Bronchial epithelial cell (primary cell): ENCODE measurements at regions not wholly inside any gene's neighbourhood (a gene's known extent, or its start where the extent isn't known, plus 50 kb on each side); places are given as distances from the start of the nearest gene placed in this dataset.

Experiments
- DNase-seq: peaks from one replicate; pipeline ENCODE4 v3.0.0-alpha.2; 2010; ENCODE audit warnings: low read depth
- FAIRE-seq: peaks from 2 replicates; lab custom pipeline; 2011; peaks lifted over from hg19 to GRCh38; lab: Jason Lieb, UNC
- H3K27me3 ChIP-seq: 2 replicates; pipeline ENCODE4 v1.5.1; 2011; ENCODE audit warnings: low read length; ENCODE audit not compliant: control insufficient read depth, insufficient read depth
- H3K36me3 ChIP-seq: 2 replicates; pipeline ENCODE4 v1.5.1; 2011; ENCODE audit warnings: low read length; ENCODE audit not compliant: control insufficient read depth, insufficient read depth
- H3K4me3 ChIP-seq: 2 replicates; pipeline ENCODE4 v1.5.1; 2011; ENCODE audit warnings: mild to moderate bottlenecking, low read depth, low read length, control low read depth
- CTCF ChIP-seq: IDR thresholded peaks from 2 replicates; pipeline ENCODE4 v1.5.1; 2011; ENCODE audit warnings: mild to moderate bottlenecking, moderate library complexity, low read length, control low read depth, inconsistent platforms; ENCODE audit not compliant: insufficient read depth, severe bottlenecking

GRCh38 chr11:23497040-23497439 is 636.8 kb upstream of the CCDC179 start:
- Histone ChIP-seq H3K36me3 (no peaks in the 10 kb centered on the region), H3K4me3 (no peak overlapping the region), H3K27me3 (no peaks in the 10 kb centered on the region)
- FAIRE-seq (no peak), DNase-seq (no peak)
- TF ChIP-seq CTCF = no peak

- Histone ChIP-seq H3K27me3 (no peaks in the 10 kb centered on the region), H3K36me3 (no peaks in the 10 kb centered on the region), H3K4me3 (no peak overlapping the region)
- DNase-seq (no peak), FAIRE-seq (no peak)
- no peak for TF ChIP-seq CTCF
Observed at GRCh38 chr11:23502389-23502788, 642.1 kb upstream of the CCDC179 start.

GRCh38 chr11:23502826-23503225 is 642.6 kb upstream of the CCDC179 start:
- DNase-seq = peak; percentile 8
- TF ChIP-seq CTCF = no peak
- no peak for FAIRE-seq
- Histone ChIP-seq H3K27me3 (no peaks in the 10 kb centered on the region), H3K4me3 (no peak overlapping the region), H3K36me3 (no peaks in the 10 kb centered on the region)

GRCh38 chr11:23509023-23509422 is 648.7 kb upstream of the CCDC179 start:
- H3K27me3 ChIP-seq = no peaks in the 10 kb centered on the region
- peak; percentile 97 for DNase-seq
- no peaks in the 10 kb centered on the region for H3K36me3 ChIP-seq
- TF ChIP-seq CTCF = no peak
- H3K4me3 ChIP-seq = no peak overlapping the region
- no peak for FAIRE-seq

GRCh38 chr11:23509821-23510220 is 649.5 kb upstream of the CCDC179 start:
- no peaks in the 10 kb centered on the region for H3K27me3 ChIP-seq
- no peaks in the 10 kb centered on the region for H3K36me3 ChIP-seq
- H3K4me3 ChIP-seq = no peak overlapping the region
- no peak for TF ChIP-seq CTCF
- FAIRE-seq = no peak
- DNase-seq = no peak

GRCh38 chr11:23519194-23519593 is 658.9 kb upstream of the CCDC179 start:
- DNase-seq = no peak
- no peak for FAIRE-seq
- no peak for TF ChIP-seq CTCF
- no peak overlapping the region for H3K4me3 ChIP-seq
- H3K36me3 ChIP-seq = no peaks in the 10 kb centered on the region
- H3K27me3 ChIP-seq = no peaks in the 10 kb centered on the region
